ENCODE measurements at regions not wholly inside any gene's neighbourhood (a gene's known extent, or its start where the extent isn't known, plus 50 kb on each side); places are given as distances from the start of the nearest gene placed in this dataset.

DNA sequence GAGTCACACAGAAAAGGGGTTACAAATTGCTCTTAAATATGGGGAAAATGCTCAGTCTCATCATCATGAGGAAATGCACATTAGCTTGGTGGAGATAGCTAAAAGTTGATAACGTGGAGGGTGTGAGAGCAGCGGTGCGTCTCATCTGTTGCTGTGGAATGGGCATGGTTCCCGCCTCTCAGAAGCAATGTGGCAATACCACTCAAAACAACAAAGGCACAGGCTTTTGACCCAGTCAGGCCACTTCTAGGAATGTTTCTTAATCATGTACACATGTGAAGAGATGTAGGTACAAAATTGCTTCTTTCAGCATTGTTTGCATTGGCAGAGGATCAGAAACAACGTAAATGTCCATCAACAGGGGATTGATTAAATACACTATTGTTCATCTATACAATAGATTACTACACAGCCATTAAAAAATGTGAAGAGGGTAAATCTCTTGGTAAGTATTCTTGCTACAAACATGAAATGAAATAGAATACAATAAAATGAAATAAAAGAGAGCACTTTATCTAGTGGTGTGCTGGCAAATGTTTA is 212.6 kb upstream of the MSX2 start:
- FAIRE-seq (no peak), DNase-seq (ENCODE audit: insufficient read length) (no peak)
- TF ChIP-seq TAF1 (IDR thresholded peaks at IDR 0.05; ENCODE audit: borderline replicate concordance, low read depth, low read length) = no peak
- TF ChIP-seq POLR2AphosphoS5 (IDR thresholded peaks at IDR 0.05; ENCODE audit: low read depth, low read length) = no peak
- no peak for TF ChIP-seq POLR2A (IDR thresholded peaks at IDR 0.05; ENCODE audit: low read depth, low read length)

- FAIRE-seq (no peak), DNase-seq (ENCODE audit: insufficient read length) (no peak)
- no peak for TF ChIP-seq TAF1 (IDR thresholded peaks at IDR 0.05; ENCODE audit: borderline replicate concordance, low read depth, low read length)
- TF ChIP-seq POLR2A (IDR thresholded peaks at IDR 0.05; ENCODE audit: low read depth, low read length) = no peak
- no peak for TF ChIP-seq POLR2AphosphoS5 (IDR thresholded peaks at IDR 0.05; ENCODE audit: low read depth, low read length)
Observed at GRCh38 chr5:174514325-174514724, 210.1 kb upstream of the MSX2 start.

DNA sequence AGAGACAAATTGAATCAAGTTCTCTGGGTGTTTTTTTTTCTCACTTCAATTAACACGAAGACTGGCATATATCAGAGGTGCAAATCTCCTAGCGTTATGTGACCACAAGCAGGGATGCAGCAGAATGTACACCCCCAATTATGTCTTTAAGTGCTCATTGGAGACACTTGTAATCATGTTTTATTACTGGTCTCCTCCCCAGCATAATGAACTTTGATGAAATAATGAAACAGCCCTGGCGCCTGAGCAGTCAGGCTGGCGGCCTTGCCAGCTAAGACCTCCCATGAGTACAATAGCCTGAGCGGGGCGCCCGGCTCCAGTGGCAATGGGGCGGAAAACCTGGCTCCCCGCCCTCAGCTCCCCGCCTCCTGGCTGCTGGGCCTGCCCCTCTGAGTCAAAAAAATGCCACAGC is 209.4 kb upstream of the MSX2 start:
- FAIRE-seq = no peak
- no peak for TF ChIP-seq TAF1 (IDR thresholded peaks at IDR 0.05; ENCODE audit: borderline replicate concordance, low read depth, low read length)
- TF ChIP-seq POLR2AphosphoS5 (IDR thresholded peaks at IDR 0.05; ENCODE audit: low read depth, low read length) = no peak
- TF ChIP-seq POLR2A (IDR thresholded peaks at IDR 0.05; ENCODE audit: low read depth, low read length) = no peak
- DNase-seq (ENCODE audit: insufficient read length) = no peak

- no peak for FAIRE-seq
- no peak for TF ChIP-seq TAF1 (IDR thresholded peaks at IDR 0.05; ENCODE audit: borderline replicate concordance, low read depth, low read length)
- no peak for DNase-seq (ENCODE audit: insufficient read length)
Observed at GRCh38 chr5:174516741-174517140, 207.6 kb upstream of the MSX2 start.

- no peak for DNase-seq (ENCODE audit: insufficient read length)
- no peak for FAIRE-seq
- no peak for TF ChIP-seq POLR2AphosphoS5 (IDR thresholded peaks at IDR 0.05; ENCODE audit: low read depth, low read length)
Observed at GRCh38 chr5:174518512-174518911, 205.9 kb upstream of the MSX2 start.

GRCh38 chr5:174520420-174521396 is 203.7 kb upstream of the MSX2 start:
- no peak for FAIRE-seq
- no peak for DNase-seq (ENCODE audit: insufficient read length)
- no peak for TF ChIP-seq POLR2A (IDR thresholded peaks at IDR 0.05; ENCODE audit: low read depth, low read length)
- no peak for TF ChIP-seq TAF1 (IDR thresholded peaks at IDR 0.05; ENCODE audit: borderline replicate concordance, low read depth, low read length)
- TF ChIP-seq POLR2AphosphoS5 (IDR thresholded peaks at IDR 0.05; ENCODE audit: low read depth, low read length) = no peak

DNA sequence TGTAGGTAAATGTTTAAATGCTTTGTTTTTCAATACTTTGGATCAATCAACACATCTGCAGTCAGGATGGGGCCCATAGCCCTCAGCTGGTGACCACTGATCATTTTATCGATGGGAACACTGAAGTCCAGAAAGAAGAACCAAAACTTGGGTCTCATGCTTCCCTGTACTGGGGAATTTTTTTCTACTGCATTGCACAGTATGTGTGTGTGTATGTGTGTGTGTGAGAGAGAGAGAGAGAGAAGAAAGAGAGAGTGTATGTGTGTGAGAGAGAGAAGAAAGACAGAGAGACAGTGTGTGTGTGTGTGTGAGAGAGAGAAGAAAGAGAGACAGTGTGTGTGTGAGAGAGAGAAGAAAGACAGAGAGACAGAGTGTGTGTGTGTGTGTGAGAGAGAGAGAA is 202.9 kb upstream of the MSX2 start:
- TF ChIP-seq TAF1 (IDR thresholded peaks at IDR 0.05; ENCODE audit: borderline replicate concordance, low read depth, low read length) = no peak
- TF ChIP-seq POLR2A (IDR thresholded peaks at IDR 0.05; ENCODE audit: low read depth, low read length) = no peak
- no peak for TF ChIP-seq POLR2AphosphoS5 (IDR thresholded peaks at IDR 0.05; ENCODE audit: low read depth, low read length)
- DNase-seq (ENCODE audit: insufficient read length) = no peak
- FAIRE-seq = no peak

GRCh38 chr5:174522480-174523260 is 201.7 kb upstream of the MSX2 start:
- no peak for DNase-seq (ENCODE audit: insufficient read length)
- no peak for FAIRE-seq
- TF ChIP-seq POLR2AphosphoS5 (IDR thresholded peaks at IDR 0.05; ENCODE audit: low read depth, low read length) (no peak), POLR2A (IDR thresholded peaks at IDR 0.05; ENCODE audit: low read depth, low read length) (no peak), TAF1 (IDR thresholded peaks at IDR 0.05; ENCODE audit: borderline replicate concordance, low read depth, low read length) (no peak)

DNA sequence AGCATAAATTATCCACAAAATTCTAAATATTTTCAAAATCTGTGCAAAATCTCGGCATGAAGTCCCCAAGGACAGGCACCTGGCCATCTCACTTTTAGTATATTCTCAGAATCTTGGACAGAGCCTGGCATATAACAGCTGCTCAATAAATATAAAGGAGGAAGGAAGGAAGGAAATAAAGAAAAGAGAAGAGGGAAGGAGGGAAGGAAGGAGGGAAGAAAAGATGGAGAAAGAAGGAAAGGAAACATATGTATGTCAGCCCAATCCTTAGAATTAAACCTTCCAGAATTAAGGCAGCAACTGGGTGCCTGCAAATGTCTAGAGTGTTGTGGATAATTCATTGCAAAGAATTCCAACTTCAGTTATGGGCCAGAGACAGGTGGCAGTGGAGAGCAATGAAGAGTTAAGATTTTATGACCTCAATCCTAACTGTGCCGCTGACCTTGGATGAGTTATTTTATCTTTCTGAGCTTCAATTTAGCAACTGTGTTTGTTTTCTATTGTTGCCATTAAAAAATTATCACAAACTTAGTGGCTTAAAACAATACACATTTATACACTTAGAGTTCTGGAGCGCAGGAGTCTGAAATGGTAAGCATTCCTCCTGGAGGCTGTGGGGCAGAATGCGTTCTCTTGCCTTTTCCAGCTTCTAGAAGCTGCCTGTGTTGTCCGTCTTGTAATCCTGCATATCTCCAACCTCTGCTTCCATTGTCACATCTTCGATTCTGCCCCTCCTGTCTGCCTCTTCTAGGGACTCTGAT is 200.9 kb upstream of the MSX2 start:
- no peak for TF ChIP-seq POLR2AphosphoS5 (IDR thresholded peaks at IDR 0.05; ENCODE audit: low read depth, low read length)
- TF ChIP-seq POLR2A (IDR thresholded peaks at IDR 0.05; ENCODE audit: low read depth, low read length) = no peak
- TF ChIP-seq TAF1 (IDR thresholded peaks at IDR 0.05; ENCODE audit: borderline replicate concordance, low read depth, low read length) = no peak
- DNase-seq (ENCODE audit: insufficient read length) = no peak
- FAIRE-seq = no peak

DNA sequence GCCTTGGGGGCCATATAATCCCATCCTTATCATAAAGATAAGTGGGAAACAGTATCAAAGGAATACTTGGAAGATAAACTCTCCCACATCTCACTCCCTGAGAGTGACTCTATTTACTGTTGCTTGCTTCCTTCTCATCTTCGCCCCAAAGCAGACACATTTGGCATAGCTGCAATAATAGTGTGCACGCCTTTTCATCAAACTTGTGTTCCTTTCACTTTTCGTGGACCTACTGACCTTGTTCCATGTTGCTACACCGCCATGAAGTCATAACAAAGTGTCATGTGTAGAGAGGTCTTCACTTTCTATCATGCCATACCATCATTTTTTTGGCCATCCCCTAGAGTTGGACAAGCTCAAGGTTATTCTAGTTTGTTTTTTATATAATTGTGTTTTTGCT is 200.0 kb upstream of the MSX2 start:
- FAIRE-seq = no peak
- TF ChIP-seq POLR2A (IDR thresholded peaks at IDR 0.05; ENCODE audit: low read depth, low read length) (no peak), POLR2AphosphoS5 (IDR thresholded peaks at IDR 0.05; ENCODE audit: low read depth, low read length) (no peak), TAF1 (IDR thresholded peaks at IDR 0.05; ENCODE audit: borderline replicate concordance, low read depth, low read length) (no peak)
- DNase-seq (ENCODE audit: insufficient read length) = no peak

- FAIRE-seq (no peak), DNase-seq (ENCODE audit: insufficient read length) (no peak)
- TF ChIP-seq POLR2A (IDR thresholded peaks at IDR 0.05; ENCODE audit: low read depth, low read length) (no peak), TAF1 (IDR thresholded peaks at IDR 0.05; ENCODE audit: borderline replicate concordance, low read depth, low read length) (no peak), POLR2AphosphoS5 (IDR thresholded peaks at IDR 0.05; ENCODE audit: low read depth, low read length) (no peak)
Observed at GRCh38 chr5:174526177-174526576, 198.2 kb upstream of the MSX2 start.

All from GM12892 (cell line).